ENCODE measurements at regions not wholly inside any gene's neighbourhood (a gene's known extent, or its start where the extent isn't known, plus 50 kb on each side); places are given as distances from the start of the nearest gene placed in this dataset.

- no peak for TF ChIP-seq CTCF (IDR thresholded peaks at IDR 0.05; ENCODE audit: extremely low read depth in 1 of 2, insufficient read depth in 1 of 2, low read depth in 1 of 2, low read length in 2 of 2)
- no peak for TF ChIP-seq EZH2 (IDR thresholded peaks at IDR 0.05; ENCODE audit: borderline replicate concordance, low read depth, low read length, severe bottlenecking)
- no peak for TF ChIP-seq MAX (IDR thresholded peaks at IDR 0.05; ENCODE audit: insufficient read depth, insufficient read length)
- no peak for TF ChIP-seq POLR2A (IDR thresholded peaks at IDR 0.05; ENCODE audit: low read depth, low read length)
- TF ChIP-seq POLR2AphosphoS5 (IDR thresholded peaks at IDR 0.05; ENCODE audit: insufficient read depth, low read depth, low read length) = no peak
Measured at GRCh38 chr14:105974902-105975301, 448.5 kb downstream of the TMEM121 start.

All from endothelial cell of umbilical vein (primary cell).